Aorta (tissue), 5 donors: ENCODE measurements at regions not wholly inside any gene's neighbourhood (a gene's known extent, or its start where the extent isn't known, plus 50 kb on each side); places are given as distances from the start of the nearest gene placed in this dataset.
A peak's percentile ranks its signal among the peaks of the same experiment; 100 is the strongest.

ENCODE experiments used
- ATAC-seq: fragments of 200-7000 bp; cut with Tn5 transposase; one replicate; pipeline ENCODE4 v1.9.1; 2022; ENCODE audit warnings: moderate library complexity; ENCODE audit not compliant: low FRiP score
- DNase-seq, 2 donors: peaks; one replicate each; pipeline ENCODE4 v3.0.0-alpha.2; 2020
- H3K27ac ChIP-seq, 2 donors: one replicate each; pipeline ENCODE4 v1.5.1; 2013; ENCODE audit warnings: low read length in 2 of 2, mild to moderate bottlenecking in 2 of 2, moderate library complexity in 2 of 2, control low read depth in 1 of 2, inconsistent platforms in 1 of 2, low read depth in 1 of 2
- H3K27me3 ChIP-seq, 2 donors: one replicate each; pipeline ENCODE4 v1.6.1; 2013; ENCODE audit warnings: control low read depth in 1 of 2, low read length in 1 of 2, mild to moderate bottlenecking in 1 of 2, moderate library complexity in 1 of 2; ENCODE audit not compliant: insufficient read depth in 2 of 2, control insufficient read depth in 1 of 2
- H3K36me3 ChIP-seq, 2 donors: one replicate each; pipeline ENCODE4 v1.6.1; 2013; ENCODE audit warnings: control low read depth in 1 of 2, low read length in 1 of 2, mild to moderate bottlenecking in 1 of 2; ENCODE audit not compliant: insufficient read depth in 2 of 2, control insufficient read depth in 1 of 2
- H3K4me1 ChIP-seq, 2 donors: one replicate each; pipeline ENCODE4 v1.6.1; 2013; ENCODE audit warnings: low read length in 2 of 2, control low read depth in 1 of 2, mild to moderate bottlenecking in 1 of 2, moderate library complexity in 1 of 2; ENCODE audit not compliant: insufficient read depth in 2 of 2, control insufficient read depth in 1 of 2
- H3K4me3 ChIP-seq, 2 donors: one replicate each; pipeline ENCODE4 v1.5.1; 2013; ENCODE audit warnings: low read length in 2 of 2, control low read depth in 1 of 2, mild to moderate bottlenecking in 1 of 2
- H3K9me3 ChIP-seq: one replicate; pipeline ENCODE4 v1.6.1; 2013; ENCODE audit warnings: mild to moderate bottlenecking, low read length; ENCODE audit not compliant: control insufficient read depth
- WGBS, 2 donors: extraction: QIAGEN DNeasy Blood & Tissue Kit; methylation state at CpG; one replicate each; pipeline ENCODE4 v1.1.7; 2013; 5-methylcytosine and 5-hydroxymethylcytosine counted together
- intact Hi-C, 2 donors: fragments of 100-400 bp; cut with DNase I; formaldehyde crosslinking; loops; one replicate each; pipeline versions ENCODE4 v1.14.2 to v1.15.0; 2022
- donor health status: healthy with polysubstance abuse.
- donor health status: Bipolar disorder and iron deficiency.
- donor health status: DM: no; HTN: no; CAD: no.
- donor health status: DM: no; HTN: no; CAD: no.
- donor health status: DM: yes; HTN: yes; CAD: no.

DNA sequence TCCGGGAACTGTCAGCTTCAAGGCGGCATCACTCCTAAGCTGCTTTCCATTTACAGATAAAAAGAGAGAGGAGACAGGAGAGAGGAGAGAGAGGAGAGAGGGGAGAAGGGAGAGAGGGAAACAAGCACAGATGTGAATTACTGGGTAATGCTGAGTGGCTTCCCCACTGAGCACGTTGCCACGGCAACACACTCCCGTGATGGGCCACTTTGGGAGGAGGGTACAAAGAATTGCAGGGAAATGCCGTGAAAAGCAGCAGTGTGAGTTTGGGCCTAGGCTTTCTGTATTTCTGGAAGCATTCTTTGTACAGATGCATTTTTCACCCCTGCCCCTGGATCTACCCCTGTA, 128.0 kb upstream of the IRF2BP2 start:
- H3K27me3 ChIP-seq, result no peaks in the 10 kb centered on the region
- 85 to 90% methylated on average over 6 of the region's 6 CpGs for WGBS, 2 donors

DNA sequence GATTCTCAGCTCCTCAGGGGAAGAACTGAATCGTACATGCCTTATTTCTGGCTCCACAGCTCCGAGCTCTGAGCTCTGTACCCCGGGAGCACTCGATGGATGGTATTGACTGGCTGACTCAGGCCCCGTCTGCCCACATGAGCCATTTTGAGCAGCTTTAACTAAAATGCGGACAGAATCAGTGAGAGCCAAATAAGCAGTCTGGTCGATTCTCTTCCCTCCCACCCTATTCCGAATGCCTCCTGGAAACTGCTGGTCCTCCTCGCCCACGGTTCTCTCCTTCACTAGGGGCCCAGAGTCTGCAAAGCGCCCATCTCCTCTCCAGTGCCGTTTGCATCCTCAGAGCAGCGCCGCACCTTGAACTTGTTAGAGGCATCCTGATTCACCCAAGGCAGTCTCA, 125.9 kb upstream of the IRF2BP2 start:
- no peaks in the 10 kb centered on the region for H3K27me3 ChIP-seq
- intact Hi-C loops, result no loop called here
- 90 to 93% methylated on average over 14 of the region's 14 CpGs for WGBS, 2 donors
- no peak overlapping the region for H3K4me3 ChIP-seq
- H3K9me3 ChIP-seq, result no peaks in the 10 kb centered on the region
- no peaks in the 10 kb centered on the region for H3K4me1 ChIP-seq
- no peaks in the 10 kb centered on the region for H3K36me3 ChIP-seq
- H3K27ac ChIP-seq, result no peak overlapping the region
- ATAC-seq (no peak), DNase-seq (no peak)

More for the DNA sequence above, 128.0 kb upstream of the IRF2BP2 start:
- Histone ChIP-seq H3K36me3 (no peaks in the 10 kb centered on the region), H3K27ac (no peak overlapping the region), H3K4me1 (no peaks in the 10 kb centered on the region), H3K9me3 (no peaks in the 10 kb centered on the region), H3K4me3 (no peak overlapping the region)
- DNase-seq (no peak), ATAC-seq (no peak)
- intact Hi-C loops, result no loop called here

DNA sequence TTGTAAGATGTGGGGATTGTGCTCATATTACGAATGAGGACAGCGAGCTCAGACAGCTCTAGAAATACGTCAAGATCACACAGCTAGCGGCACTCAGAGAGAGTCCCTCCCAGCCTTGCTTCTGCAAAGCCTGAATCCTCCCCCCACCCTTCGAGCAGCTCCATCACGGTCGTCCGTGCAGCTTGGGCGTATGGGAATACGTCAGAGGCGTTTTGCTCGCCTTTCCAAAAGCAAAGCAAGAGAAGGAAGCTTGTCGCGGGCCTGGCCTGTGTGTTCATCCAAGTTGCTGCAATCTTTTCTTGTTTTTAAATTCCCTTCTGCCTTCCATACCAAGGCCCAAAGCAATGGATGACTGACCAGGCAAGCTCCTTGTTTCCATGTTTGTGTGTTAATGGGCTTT, 125.5 kb upstream of the IRF2BP2 start:
- ATAC-seq (no peak), DNase-seq (no peak)
- intact Hi-C loops, result no loop called here
- Histone ChIP-seq H3K9me3 (no peaks in the 10 kb centered on the region), H3K36me3 (no peaks in the 10 kb centered on the region), H3K4me1 (no peaks in the 10 kb centered on the region), H3K27ac (no peak overlapping the region), H3K4me3 (no peak overlapping the region), H3K27me3 (no peaks in the 10 kb centered on the region)
- 95% methylated on average over 14 of the region's 14 CpGs for WGBS, 2 donors

DNA sequence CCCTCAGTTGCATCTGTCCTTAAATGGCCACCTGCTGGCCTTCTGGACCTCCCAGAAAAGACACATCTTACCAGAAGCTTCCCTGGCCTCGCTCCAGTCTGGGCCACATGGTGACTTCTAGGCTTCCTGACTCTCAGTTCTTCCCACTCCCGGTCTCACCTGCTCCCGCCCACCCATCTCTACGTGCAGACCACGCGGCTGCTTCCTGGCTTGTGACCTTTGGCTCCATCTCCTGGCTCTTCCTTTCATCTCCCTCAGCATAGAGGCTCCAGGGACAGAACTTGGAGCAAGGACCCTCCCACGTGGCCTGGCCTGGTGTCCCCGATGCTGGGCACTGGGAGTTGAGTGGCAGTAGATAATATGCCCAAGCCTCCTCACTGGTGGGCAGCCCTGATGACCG, 124.9 kb upstream of the IRF2BP2 start:
- H3K4me1 ChIP-seq, result no peaks in the 10 kb centered on the region
- WGBS, 2 donors, result 72 to 83% methylated on average over 9 of the region's 9 CpGs
- H3K27ac ChIP-seq, result no peak overlapping the region
- DNase-seq, result no peak
- H3K4me3 ChIP-seq, result no peak overlapping the region
- no peak for ATAC-seq
- no peaks in the 10 kb centered on the region for H3K36me3 ChIP-seq
- no peaks in the 10 kb centered on the region for H3K9me3 ChIP-seq
- intact Hi-C loops, result loop anchor here in 1 of 2 donors (5.0 kb wide), 1 partner anchor 37 kb away; no protein-coding TSS in a partner anchor
- no peaks in the 10 kb centered on the region for H3K27me3 ChIP-seq

DNA sequence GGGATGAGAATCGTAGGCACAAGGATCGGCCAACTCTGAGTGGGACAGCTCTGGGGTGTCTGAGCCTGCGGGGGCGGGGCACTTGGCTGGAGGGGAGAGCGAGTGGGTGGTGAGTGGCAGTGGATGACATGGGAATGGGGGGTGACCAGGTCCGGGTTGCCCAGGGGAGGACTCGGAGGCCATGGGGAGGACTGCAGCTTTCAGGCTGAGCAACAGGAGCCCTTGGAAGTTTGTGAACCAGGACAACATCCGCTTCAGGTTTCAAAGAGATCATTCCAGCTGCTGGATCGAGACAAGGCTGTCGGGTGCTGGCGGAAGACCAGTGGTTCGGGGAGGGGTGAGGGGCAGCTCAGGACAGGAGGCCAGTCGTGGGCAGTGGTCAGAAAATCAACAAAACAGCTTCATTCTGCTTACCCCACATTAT, 124.4 kb upstream of the IRF2BP2 start:
- H3K27me3 ChIP-seq, result no peaks in the 10 kb centered on the region
- intact Hi-C loops, result loop anchor here in 1 of 2 donors (5.0 kb wide), 1 partner anchor 38 kb away; no protein-coding TSS in a partner anchor
- WGBS, 2 donors, result 89 to 91% methylated on average over 13 of the region's 13 CpGs
- DNase-seq, result no peak
- no peaks in the 10 kb centered on the region for H3K4me1 ChIP-seq
- ATAC-seq, result no peak
- no peaks in the 10 kb centered on the region for H3K36me3 ChIP-seq
- no peaks in the 10 kb centered on the region for H3K9me3 ChIP-seq
- no peak overlapping the region for H3K27ac ChIP-seq
- H3K4me3 ChIP-seq, result no peak overlapping the region

DNA sequence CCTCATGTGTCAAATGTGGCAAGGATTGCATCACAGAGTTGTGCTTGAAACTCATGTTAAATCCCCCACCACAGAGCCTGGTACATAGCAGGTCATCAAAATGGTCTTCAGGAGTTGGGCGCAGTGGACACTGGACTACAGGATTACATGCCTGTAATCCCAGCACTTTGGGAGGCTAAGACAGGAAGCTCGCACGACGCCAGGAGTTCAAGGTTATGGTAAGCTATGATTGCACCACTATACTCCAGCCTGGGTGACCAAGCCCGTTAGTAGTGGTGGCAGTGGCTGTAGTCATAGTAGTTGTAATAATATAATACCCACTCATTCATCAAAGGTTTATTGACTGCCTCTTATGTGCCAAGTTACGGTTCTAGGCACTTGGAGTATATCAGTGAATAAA, 123.4 kb upstream of the IRF2BP2 start:
- Histone ChIP-seq H3K9me3 (no peaks in the 10 kb centered on the region), H3K27ac (no peak overlapping the region), H3K27me3 (no peaks in the 10 kb centered on the region), H3K4me3 (no peak overlapping the region), H3K36me3 (no peaks in the 10 kb centered on the region), H3K4me1 (no peaks in the 10 kb centered on the region)
- intact Hi-C loops, result loop anchor here in 1 of 2 donors (5.0 kb wide), 1 partner anchor 39 kb away; no protein-coding TSS in a partner anchor
- no peak for ATAC-seq
- 96 to 99% methylated on average over 6 of the region's 6 CpGs for WGBS, 2 donors
- DNase-seq, result no peak

DNA sequence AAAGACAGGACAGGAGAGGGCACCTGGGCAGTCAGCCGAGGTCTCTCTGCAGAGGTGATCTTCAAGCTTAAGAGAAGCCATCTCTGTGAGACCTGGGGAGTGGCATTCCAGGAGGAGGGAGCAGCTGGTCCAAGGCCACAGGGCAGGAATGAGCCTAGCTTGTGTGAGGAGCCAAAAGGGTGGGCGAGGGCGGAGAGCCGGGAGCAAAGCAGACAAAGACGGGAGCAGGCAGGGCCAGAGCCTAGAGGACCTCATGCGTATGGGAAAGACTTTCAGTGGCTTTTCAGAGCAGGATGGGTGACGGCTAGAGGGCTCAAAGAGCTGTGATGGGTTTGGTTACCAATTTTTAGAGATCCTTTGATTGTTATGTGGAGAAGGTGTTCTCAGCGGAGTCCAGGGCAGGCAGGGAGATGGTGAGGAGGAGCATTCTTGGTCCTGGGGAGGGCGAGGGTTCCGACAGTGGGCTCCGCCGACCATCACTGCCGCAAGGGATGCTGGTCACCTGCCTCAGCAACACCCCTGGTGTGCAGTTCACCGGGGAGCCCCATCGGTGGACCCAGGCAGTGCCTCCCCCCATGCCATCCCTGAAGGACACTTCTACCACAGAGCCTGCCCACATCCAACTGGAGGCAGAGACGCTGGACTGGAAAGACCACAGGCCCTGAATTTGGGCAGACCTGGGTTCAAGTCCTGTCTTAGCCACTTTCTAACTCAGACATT, 122.9 kb upstream of the IRF2BP2 start:
- Histone ChIP-seq H3K4me3 (no peak overlapping the region), H3K27ac (no peak overlapping the region), H3K27me3 (no peaks in the 10 kb centered on the region), H3K9me3 (no peaks in the 10 kb centered on the region), H3K4me1 (no peaks in the 10 kb centered on the region), H3K36me3 (no peaks in the 10 kb centered on the region)
- no peak for DNase-seq
- 96 to 98% methylated on average over 16 of the region's 16 CpGs for WGBS, 2 donors
- intact Hi-C loops, result loop anchor here in 1 of 2 donors (5.0 kb wide), 1 partner anchor 39 kb away; no protein-coding TSS in a partner anchor
- no peak for ATAC-seq

DNA sequence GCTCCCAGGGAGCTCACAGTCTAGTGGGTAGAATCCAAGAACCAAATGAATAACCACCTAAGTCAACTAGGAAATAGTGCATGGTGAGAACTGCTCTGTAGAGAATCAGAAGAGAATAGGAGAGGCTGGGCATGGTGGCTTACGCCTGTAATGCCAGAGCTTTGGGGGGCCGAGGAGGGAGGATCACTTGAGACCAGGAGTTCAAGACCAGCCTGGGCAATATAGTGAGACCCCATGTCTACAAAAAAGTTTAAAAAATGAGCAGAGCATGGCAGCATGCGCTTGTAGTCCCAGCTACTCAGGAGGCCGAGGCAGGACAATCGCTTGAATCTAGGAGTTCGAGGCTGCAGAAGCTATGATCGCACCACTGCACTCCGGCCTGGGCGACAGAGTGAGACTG, 122.3 kb upstream of the IRF2BP2 start:
- H3K9me3 ChIP-seq, result no peaks in the 10 kb centered on the region
- no peak for DNase-seq
- H3K27me3 ChIP-seq, result no peaks in the 10 kb centered on the region
- no peaks in the 10 kb centered on the region for H3K4me1 ChIP-seq
- no peak overlapping the region for H3K4me3 ChIP-seq
- no peak overlapping the region for H3K27ac ChIP-seq
- no peak for ATAC-seq
- H3K36me3 ChIP-seq, result no peaks in the 10 kb centered on the region
- 98 to 99% methylated on average over 9 of the region's 9 CpGs for WGBS, 2 donors
- intact Hi-C loops, result loop anchor here in 1 of 2 donors (5.0 kb wide), 1 partner anchor 40 kb away; no protein-coding TSS in a partner anchor

DNA sequence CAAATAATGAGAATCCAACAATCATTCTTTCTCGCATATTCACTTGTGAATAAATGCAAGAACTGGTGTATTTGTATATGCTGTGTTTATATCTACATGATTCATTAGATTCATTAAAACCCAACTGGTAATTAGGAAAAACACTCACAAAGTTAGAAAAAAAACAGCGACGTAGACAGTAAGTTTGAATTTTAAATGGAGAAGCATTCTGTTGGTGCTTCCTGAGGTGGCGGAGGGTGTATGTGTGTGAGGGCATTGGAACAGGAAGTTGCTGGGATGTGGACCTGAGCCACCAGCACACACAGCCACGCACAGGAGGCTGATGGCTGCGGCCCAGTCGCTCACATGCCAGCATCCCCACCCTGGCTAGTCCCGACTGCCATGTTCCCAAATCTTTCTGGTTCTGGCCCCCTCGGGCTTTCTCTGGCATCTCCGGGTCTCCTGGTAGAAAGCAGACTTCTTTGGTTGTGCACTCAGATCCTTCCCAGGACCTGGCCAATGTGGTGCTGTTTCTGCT, 121.6 kb upstream of the IRF2BP2 start:
- H3K36me3 ChIP-seq, result no peaks in the 10 kb centered on the region
- no peak for ATAC-seq
- 66 to 85% methylated on average over 10 of the region's 10 CpGs for WGBS, 2 donors
- no peaks in the 10 kb centered on the region for H3K9me3 ChIP-seq
- intact Hi-C loops, result loop anchor here in 1 of 2 donors (5.0 kb wide), 1 partner anchor 41 kb away; no protein-coding TSS in a partner anchor
- H3K4me1 ChIP-seq, result no peaks in the 10 kb centered on the region
- H3K4me3 ChIP-seq, result no peak overlapping the region
- no peak overlapping the region for H3K27ac ChIP-seq
- DNase-seq, result peak in 1 of 2 donors; percentile 72
- H3K27me3 ChIP-seq, result no peaks in the 10 kb centered on the region
